ENCODE measurements at regions not wholly inside any gene's neighbourhood (a gene's known extent, or its start where the extent isn't known, plus 50 kb on each side); places are given as distances from the start of the nearest gene placed in this dataset.

GRCh38 chr7:121793716-121794115 is 79.2 kb upstream of the PTPRZ1 start:
- H3K36me3 Mint-ChIP-seq (ENCODE audit: low read depth), result no peaks in the 10 kb centered on the region
- H3K27ac Mint-ChIP-seq, result no peak overlapping the region
- peaks cover 6% of the 10 kb centered on the region for H3K27me3 Mint-ChIP-seq (ENCODE audit: low read depth, poor library complexity)
- TF ChIP-seq CTCF (IDR thresholded peaks at IDR 0.05), result no peak
- no peak for DNase-seq
- peaks cover 13% of the 10 kb centered on the region for H3K4me1 Mint-ChIP-seq
- H3K4me3 Mint-ChIP-seq, result no peak overlapping the region
- no peaks in the 10 kb centered on the region for H3K9me3 Mint-ChIP-seq

- no peak overlapping the region for H3K27ac Mint-ChIP-seq
- H3K9me3 Mint-ChIP-seq, result no peaks in the 10 kb centered on the region
- no peaks in the 10 kb centered on the region for H3K27me3 Mint-ChIP-seq (ENCODE audit: low read depth, poor library complexity)
- H3K4me3 Mint-ChIP-seq, result no peak overlapping the region
- no peaks in the 10 kb centered on the region for H3K4me1 Mint-ChIP-seq
- H3K36me3 Mint-ChIP-seq (ENCODE audit: low read depth), result no peaks in the 10 kb centered on the region
- no peak for DNase-seq
- no peak for TF ChIP-seq CTCF (IDR thresholded peaks at IDR 0.05)
These were observed 95.3 kb upstream of the PTPRZ1 start for GRCh38 chr7:121777672-121778071.

GRCh38 chr7:121774563-121774962 is 98.4 kb upstream of the PTPRZ1 start:
- Mint-ChIP-seq H3K27me3 (ENCODE audit: low read depth, poor library complexity) (no peaks in the 10 kb centered on the region), H3K27ac (no peak overlapping the region), H3K4me1 (no peaks in the 10 kb centered on the region), H3K9me3 (no peaks in the 10 kb centered on the region), H3K4me3 (no peak overlapping the region), H3K36me3 (ENCODE audit: low read depth) (no peaks in the 10 kb centered on the region)
- TF ChIP-seq CTCF (IDR thresholded peaks at IDR 0.05), result no peak
- no peak for DNase-seq

- no peak overlapping the region for H3K4me3 Mint-ChIP-seq
These were observed 106.3 kb upstream of the PTPRZ1 start for GRCh38 chr7:121766676-121767075.

GRCh38 chr7:121761399-121761798 is 111.6 kb upstream of the PTPRZ1 start:
- H3K4me3 Mint-ChIP-seq, result no peak overlapping the region
- H3K9me3 Mint-ChIP-seq, result no peaks in the 10 kb centered on the region
- H3K27me3 Mint-ChIP-seq (ENCODE audit: low read depth, poor library complexity), result no peaks in the 10 kb centered on the region
- no peak for TF ChIP-seq CTCF (IDR thresholded peaks at IDR 0.05)
- no peak overlapping the region for H3K27ac Mint-ChIP-seq
- no peaks in the 10 kb centered on the region for H3K36me3 Mint-ChIP-seq (ENCODE audit: low read depth)
- no peaks in the 10 kb centered on the region for H3K4me1 Mint-ChIP-seq
- no peak for DNase-seq

More at GRCh38 chr7:121766676-121767075, 106.3 kb upstream of the PTPRZ1 start:
- H3K36me3 Mint-ChIP-seq (ENCODE audit: low read depth), result no peaks in the 10 kb centered on the region
- DNase-seq, result no peak
- no peaks in the 10 kb centered on the region for H3K4me1 Mint-ChIP-seq
- no peak overlapping the region for H3K27ac Mint-ChIP-seq
- H3K27me3 Mint-ChIP-seq (ENCODE audit: low read depth, poor library complexity), result no peaks in the 10 kb centered on the region
- no peaks in the 10 kb centered on the region for H3K9me3 Mint-ChIP-seq
- no peak for TF ChIP-seq CTCF (IDR thresholded peaks at IDR 0.05)

GRCh38 chr7:121755818-121756552 is 117.0 kb upstream of the PTPRZ1 start:
- peaks cover 4% of the 10 kb centered on the region for H3K4me1 Mint-ChIP-seq
- H3K36me3 Mint-ChIP-seq (ENCODE audit: low read depth), result no peaks in the 10 kb centered on the region
- H3K9me3 Mint-ChIP-seq, result no peaks in the 10 kb centered on the region
- DNase-seq, result no peak
- H3K4me3 Mint-ChIP-seq, result no peak overlapping the region
- peaks cover 5% of the 10 kb centered on the region for H3K27me3 Mint-ChIP-seq (ENCODE audit: low read depth, poor library complexity)
- no peak for TF ChIP-seq CTCF (IDR thresholded peaks at IDR 0.05)
- no peak overlapping the region for H3K27ac Mint-ChIP-seq

Measured in nephron progenitor cell (in vitro differentiated cells).